Esophagus squamous epithelium (tissue), 5 donors: ENCODE measurements at regions not wholly inside any gene's neighbourhood (a gene's known extent, or its start where the extent isn't known, plus 50 kb on each side); places are given as distances from the start of the nearest gene placed in this dataset.

Experiments used
- DNase-seq: peaks from one replicate; lab custom pipeline; 2025; lab: John Stamatoyannopoulos, UW
- H3K27ac ChIP-seq, 4 donors: fragments of 200-600 bp; sonication (generic); one replicate each; pipeline ENCODE4 v1.5.1; 2016 to 2019; ENCODE audit warnings: mild to moderate bottlenecking in 1 of 4
- H3K27me3 ChIP-seq, 4 donors: fragments of 200-600 bp; sonication (generic); 1 replicate in 3 of 4; 2 replicates in 1 of 4; pipeline versions ENCODE4 v1.5.1 to v1.6.0; 2017 to 2021; ENCODE audit warnings: antibody characterized with exemption in 1 of 4
- H3K36me3 ChIP-seq, 3 donors: fragments of 200-600 bp; sonication (generic); one replicate each; pipeline ENCODE4 v1.5.1; 2016 to 2019
- H3K4me1 ChIP-seq, 3 donors: fragments of 200-600 bp; sonication (generic); one replicate each; pipeline ENCODE4 v1.5.1; 2017 to 2019
- H3K4me3 ChIP-seq, 4 donors: fragments of 200-600 bp; sonication (generic); 1 replicate in 3 of 4; 2 replicates in 1 of 4; pipeline ENCODE4 v1.5.1; 2016 to 2019; ENCODE audit warnings: mild to moderate bottlenecking in 2 of 4, moderate library complexity in 1 of 4
- H3K9me3 ChIP-seq, 3 donors: fragments of 200-600 bp; sonication (generic); one replicate each; pipeline ENCODE4 v1.5.1; 2016 to 2019
- POLR2A ChIP-seq, 4 donors: fragments of 450-650 bp; IDR thresholded peaks; one replicate each; pipeline ENCODE4 v1.6.1; 2017; ENCODE audit warnings: antibody characterized with exemption in 4 of 4, mild to moderate bottlenecking in 4 of 4, moderate library complexity in 3 of 4
- WGBS, 2 donors: methylation state at CpG; one replicate each; pipeline ENCODE4 v1.1.5; 2018; 5-methylcytosine and 5-hydroxymethylcytosine counted together
- intact Hi-C: fragments of 100-400 bp; cut with DNase I; formaldehyde crosslinking; loops from one replicate; pipeline ENCODE4 v1.15.0; 2022
- TF ChIP-seq, protein P1 (sequence below), 6 experiments: fragments of 450-650 bp in 4 of 6; fragments of 200-600 bp in 2 of 6; sonication (generic) in 2 of 6; IDR thresholded peaks; one replicate each; pipeline ENCODE4 v1.5.1; 2016 to 2019; ENCODE audit warnings: antibody characterized with exemption in 6 of 6, mild to moderate bottlenecking in 4 of 6, moderate library complexity in 4 of 6
- donor health status: DM: yes; HTN: yes; CAD: no.

DNA sequence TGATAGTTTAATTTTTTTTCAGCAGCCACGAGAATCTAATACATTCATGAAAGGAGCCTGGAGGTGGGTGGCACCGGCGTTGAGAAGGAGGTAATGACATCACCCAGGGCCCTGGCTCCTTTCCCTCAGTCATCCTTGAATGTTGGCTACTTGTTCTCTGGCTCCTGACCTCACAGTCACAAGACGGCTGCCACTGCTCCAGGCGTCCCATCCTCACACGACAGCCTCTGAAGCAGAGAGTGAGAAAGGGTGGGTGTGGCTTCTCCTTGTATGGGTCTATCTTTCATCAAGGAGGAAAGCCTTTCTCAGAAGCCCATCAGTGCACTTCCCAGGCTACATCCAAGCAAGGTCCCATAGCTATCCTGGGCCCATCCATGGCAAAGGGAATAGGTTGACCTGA, 207.6 kb upstream of the C14orf180 start:
- intact Hi-C loops: no loop called here
- Histone ChIP-seq H3K27me3 (peaks cover 0 to 65% (median 0%) of the 10 kb centered on the region in 4 donors), H3K4me3 (no peak overlapping the region), H3K9me3 (no peaks in the 10 kb centered on the region), H3K4me1 (no peaks in the 10 kb centered on the region), H3K27ac (no peak overlapping the region), H3K36me3 (no peaks in the 10 kb centered on the region)
- DNase-seq: no peak
- no peak for TF ChIP-seq POLR2A (IDR thresholded peaks at IDR 0.05)
- TF ChIP-seq, protein P1, sequence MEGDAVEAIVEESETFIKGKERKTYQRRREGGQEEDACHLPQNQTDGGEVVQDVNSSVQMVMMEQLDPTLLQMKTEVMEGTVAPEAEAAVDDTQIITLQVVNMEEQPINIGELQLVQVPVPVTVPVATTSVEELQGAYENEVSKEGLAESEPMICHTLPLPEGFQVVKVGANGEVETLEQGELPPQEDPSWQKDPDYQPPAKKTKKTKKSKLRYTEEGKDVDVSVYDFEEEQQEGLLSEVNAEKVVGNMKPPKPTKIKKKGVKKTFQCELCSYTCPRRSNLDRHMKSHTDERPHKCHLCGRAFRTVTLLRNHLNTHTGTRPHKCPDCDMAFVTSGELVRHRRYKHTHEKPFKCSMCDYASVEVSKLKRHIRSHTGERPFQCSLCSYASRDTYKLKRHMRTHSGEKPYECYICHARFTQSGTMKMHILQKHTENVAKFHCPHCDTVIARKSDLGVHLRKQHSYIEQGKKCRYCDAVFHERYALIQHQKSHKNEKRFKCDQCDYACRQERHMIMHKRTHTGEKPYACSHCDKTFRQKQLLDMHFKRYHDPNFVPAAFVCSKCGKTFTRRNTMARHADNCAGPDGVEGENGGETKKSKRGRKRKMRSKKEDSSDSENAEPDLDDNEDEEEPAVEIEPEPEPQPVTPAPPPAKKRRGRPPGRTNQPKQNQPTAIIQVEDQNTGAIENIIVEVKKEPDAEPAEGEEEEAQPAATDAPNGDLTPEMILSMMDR (IDR thresholded peaks at IDR 0.05): no peak
- WGBS, 2 donors: 75 to 88% methylated on average over 3 to 6 of the region's 6 CpGs

DNA sequence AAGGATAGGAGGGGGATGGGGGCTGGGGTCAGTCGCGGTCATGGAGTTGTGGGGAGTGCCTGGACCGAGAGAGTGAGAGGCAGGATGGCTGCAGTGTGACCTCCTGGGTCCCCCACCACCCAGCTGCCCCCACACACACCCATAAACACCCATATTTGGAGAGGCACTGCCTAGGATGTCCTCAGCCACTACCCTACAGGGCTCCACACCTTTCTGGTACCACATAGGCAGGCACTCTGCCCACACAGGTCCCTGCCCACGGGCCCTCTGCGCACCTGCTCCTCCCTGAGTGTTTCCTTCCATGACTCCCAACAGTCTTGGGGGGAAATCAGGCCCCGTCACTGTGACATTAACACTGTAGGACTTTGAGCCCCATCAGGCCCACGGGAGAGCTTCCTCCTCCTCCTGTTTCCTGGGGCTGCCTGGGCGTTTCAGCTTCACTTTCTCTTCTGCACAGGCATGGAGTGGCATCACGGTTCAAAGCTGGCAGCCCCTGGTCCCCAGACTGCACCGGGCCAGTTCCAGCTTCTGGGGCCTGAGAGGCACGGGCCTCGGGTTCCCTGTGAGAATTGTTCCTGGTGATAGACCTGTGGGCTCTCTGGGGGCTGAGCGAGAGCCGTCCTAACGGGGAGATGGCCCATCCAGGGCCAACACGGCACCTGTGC, 207.0 kb upstream of the C14orf180 start:
- peaks cover 0 to 70% (median 0%) of the 10 kb centered on the region in 4 donors for H3K27me3 ChIP-seq
- intact Hi-C loops: no loop called here
- H3K4me1 ChIP-seq: no peaks in the 10 kb centered on the region
- no peaks in the 10 kb centered on the region for H3K9me3 ChIP-seq
- TF ChIP-seq POLR2A (IDR thresholded peaks at IDR 0.05): no peak
- H3K27ac ChIP-seq: no peak overlapping the region
- DNase-seq: no peak
- WGBS, 2 donors: 66 to 70% methylated on average over 8 to 11 of the region's 16 CpGs
- no peaks in the 10 kb centered on the region for H3K36me3 ChIP-seq
- H3K4me3 ChIP-seq: no peak overlapping the region

DNA sequence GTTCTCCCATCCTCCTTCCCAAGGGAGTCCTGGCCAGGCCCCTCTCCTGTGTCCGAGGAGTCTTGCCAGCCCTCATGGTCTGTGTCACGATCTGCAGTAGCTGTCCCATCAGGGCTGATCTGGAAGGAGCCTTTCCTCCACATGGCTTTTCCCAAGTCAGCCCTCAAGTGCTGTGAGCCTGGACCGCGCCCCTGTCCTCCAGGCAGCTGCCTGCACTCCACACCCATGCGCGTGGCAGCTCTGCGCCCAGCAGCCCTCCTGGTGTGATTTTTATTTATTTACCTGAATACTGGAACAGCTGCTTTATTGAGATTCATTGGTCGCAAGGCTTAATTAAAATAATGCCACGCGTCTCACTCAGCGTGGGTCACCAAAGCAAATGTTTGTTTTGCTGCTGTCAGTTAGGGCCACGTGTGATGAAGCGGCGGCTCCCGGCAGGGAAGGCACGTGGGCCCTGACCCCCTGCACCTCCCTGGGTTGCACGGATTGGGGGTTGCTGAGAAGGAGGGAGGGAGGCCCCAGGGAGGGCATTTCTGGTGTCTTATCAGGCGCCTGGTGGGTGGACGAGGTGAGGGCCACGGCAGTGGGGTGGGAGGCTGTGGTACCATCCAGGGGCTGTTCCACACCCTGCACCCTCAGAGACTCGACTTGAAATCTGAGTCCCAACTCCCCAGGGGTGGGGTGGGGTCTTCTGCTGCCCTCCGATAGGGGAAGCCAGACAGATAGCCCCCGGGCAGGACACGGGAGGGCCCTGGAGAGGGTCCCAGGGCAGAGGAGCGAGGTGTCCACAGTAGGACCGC, 206.3 kb upstream of the C14orf180 start:
- no peak for TF ChIP-seq POLR2A (IDR thresholded peaks at IDR 0.05)
- TF ChIP-seq, protein P1 (IDR thresholded peaks at IDR 0.05): no peak
- WGBS, 2 donors: 48 to 57% methylated on average over 2 to 8 of the region's 26 CpGs

DNA sequence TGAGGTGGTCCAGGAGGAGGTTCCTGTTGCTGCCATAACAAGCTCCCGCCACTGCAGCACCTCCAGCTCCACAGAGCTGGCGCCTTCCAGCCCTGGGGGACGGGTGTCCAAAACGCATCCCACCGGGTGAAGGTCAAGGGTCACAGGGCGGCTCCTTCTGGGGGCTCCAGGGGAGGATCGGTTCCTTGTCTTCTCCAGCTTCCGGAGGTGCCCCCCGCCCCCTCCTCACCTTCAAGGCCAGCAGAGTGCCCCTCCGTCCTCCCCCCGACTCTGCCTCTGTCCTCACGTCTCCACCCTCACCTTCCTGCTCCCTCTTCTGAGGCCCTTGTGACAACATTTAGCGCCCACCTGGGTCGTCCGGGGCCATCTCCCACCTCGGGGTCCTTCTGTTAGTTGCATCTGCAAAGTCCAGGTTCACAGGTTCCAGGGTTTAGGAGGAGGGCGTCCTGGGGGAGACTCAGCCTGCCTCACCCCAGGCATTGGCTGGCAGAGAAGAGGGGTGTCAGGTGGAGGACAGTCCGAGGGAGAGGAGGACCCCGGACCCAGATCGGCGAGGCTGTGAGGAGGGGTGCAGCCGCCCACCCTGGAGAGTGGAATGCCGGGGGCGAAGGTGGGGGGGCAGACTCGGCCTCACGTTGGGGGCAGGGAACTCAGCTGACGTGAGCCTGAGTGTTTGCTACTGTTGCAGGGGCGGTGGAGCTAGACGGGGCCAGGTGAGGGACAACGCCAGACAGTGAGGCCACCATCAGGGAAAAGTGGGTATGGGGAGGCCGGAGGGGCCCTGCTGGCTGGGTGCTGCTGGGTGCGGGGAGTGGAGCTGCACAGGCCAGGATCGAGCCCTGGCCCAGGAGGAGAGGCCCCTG, 205.5 kb upstream of the C14orf180 start:
- peaks cover 0 to 65% (median 0%) of the 10 kb centered on the region in 4 donors for H3K27me3 ChIP-seq
- no peak for TF ChIP-seq POLR2A (IDR thresholded peaks at IDR 0.05)
- TF ChIP-seq, protein P1 (IDR thresholded peaks at IDR 0.05): no peak
- no peak overlapping the region for H3K4me3 ChIP-seq
- H3K36me3 ChIP-seq: no peaks in the 10 kb centered on the region
- no peaks in the 10 kb centered on the region for H3K9me3 ChIP-seq
- intact Hi-C loops: no loop called here
- no peak overlapping the region for H3K27ac ChIP-seq
- H3K4me1 ChIP-seq: no peaks in the 10 kb centered on the region
- DNase-seq: no peak
- 72 to 78% methylated on average over 3 to 13 of the region's 33 CpGs for WGBS, 2 donors

More for the DNA sequence above, 206.3 kb upstream of the C14orf180 start:
- no peak overlapping the region for H3K4me3 ChIP-seq
- H3K27ac ChIP-seq: no peak overlapping the region
- intact Hi-C loops: no loop called here
- H3K9me3 ChIP-seq: no peaks in the 10 kb centered on the region
- peaks cover 0 to 66% (median 0%) of the 10 kb centered on the region in 4 donors for H3K27me3 ChIP-seq
- no peaks in the 10 kb centered on the region for H3K36me3 ChIP-seq
- no peak for DNase-seq
- no peaks in the 10 kb centered on the region for H3K4me1 ChIP-seq

DNA sequence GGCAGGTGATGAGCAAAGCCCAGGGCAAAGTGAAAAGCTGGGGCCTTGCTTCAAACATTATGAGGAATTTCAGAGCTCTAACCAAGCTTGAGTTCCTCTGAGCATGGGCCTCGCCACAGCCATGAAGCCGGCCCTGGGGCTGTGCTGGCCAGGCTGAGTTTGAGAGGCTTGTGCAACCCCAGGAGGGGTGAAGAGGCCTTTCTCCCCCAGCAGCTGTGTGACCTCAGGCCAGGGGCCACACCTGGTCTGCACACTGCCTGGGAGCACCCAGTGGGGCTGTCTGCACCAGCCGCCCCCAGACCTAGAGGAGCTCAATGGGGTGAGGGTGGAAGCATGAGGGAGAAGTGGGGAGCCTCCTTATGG, 204.9 kb upstream of the C14orf180 start:
- Histone ChIP-seq H3K4me3 (no peak overlapping the region), H3K27me3 (peaks cover 0 to 64% (median 0%) of the 10 kb centered on the region in 4 donors), H3K9me3 (no peaks in the 10 kb centered on the region), H3K4me1 (no peaks in the 10 kb centered on the region), H3K27ac (no peak overlapping the region), H3K36me3 (no peaks in the 10 kb centered on the region)
- intact Hi-C loops: no loop called here
- WGBS, 2 donors: 83 to 92% methylated on average over 3 of the region's 3 CpGs
- DNase-seq: no peak
- no peak for TF ChIP-seq POLR2A (IDR thresholded peaks at IDR 0.05)
